ENCODE measurements at regions not wholly inside any gene's neighbourhood (a gene's known extent, or its start where the extent isn't known, plus 50 kb on each side); places are given as distances from the start of the nearest gene placed in this dataset.

DNA sequence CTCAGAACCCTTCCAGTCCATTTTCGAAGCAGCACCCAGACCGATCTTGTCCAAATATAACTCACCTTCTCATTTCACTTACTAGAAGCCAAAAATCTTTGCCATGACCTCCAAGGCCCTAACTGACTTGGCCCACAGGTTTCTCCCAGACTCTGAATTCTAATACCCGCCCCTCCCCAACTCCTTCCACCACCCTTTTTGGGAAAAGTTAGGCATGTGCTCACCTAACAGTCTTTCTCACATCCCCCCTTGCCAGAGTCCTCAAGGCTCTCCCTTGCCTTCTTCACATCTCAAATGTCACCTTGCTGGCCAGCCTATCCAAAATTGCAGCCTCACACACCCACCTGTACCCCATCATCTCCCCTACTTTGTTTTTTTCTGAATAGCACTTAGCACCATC lies 369.3 kb downstream of the NXPE2 start:
- no peak for DNase-seq

DNA sequence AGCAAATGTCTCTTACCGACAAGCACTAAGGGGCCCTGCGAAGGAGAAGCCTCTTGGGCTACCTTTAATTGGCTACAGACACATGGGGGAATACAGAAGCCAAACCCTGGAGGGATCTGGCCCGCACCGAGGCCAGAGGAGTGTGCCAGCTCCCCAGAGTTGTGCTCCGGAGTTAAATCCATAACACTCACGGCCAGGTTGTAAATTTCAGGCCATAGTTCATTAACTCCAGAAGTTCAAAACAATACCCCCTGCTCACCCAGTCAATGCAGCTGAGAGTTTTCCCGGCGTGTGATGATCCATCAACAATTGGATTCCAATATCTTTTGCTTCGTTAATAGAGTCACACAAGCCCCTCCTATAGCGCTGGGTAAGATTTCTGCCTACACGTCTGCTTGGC lies 371.5 kb downstream of the NXPE2 start:
- DNase-seq = no peak

- no peak for DNase-seq
Measured at GRCh38 chr11:115050756-115051155, 372.4 kb downstream of the NXPE2 start.

- no peak for DNase-seq
Measured at GRCh38 chr11:115051938-115052590, 373.7 kb downstream of the NXPE2 start.

DNA sequence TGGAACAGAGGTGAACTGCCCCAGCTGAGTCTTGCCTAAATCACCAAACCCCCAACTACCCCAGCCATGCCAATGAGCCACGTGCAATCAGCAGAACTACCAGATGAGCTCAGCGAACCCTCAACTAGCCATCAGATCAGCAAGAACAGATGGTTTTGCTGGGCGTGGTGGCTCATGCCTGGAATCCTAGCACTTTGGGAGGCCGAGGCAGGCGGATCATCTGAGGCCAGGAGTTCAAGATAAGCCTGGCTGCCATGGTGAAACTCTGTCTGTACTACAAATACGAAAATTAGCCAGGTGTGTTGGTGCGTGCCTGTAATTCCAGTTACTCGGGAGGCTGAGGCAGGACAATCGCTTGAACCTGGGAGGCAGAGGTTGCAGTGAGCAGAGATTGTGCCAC lies 374.3 kb downstream of the NXPE2 start:
- no peak for DNase-seq

GRCh38 chr11:115054570-115055538 lies 376.5 kb downstream of the NXPE2 start:
- no peak for DNase-seq

DNA sequence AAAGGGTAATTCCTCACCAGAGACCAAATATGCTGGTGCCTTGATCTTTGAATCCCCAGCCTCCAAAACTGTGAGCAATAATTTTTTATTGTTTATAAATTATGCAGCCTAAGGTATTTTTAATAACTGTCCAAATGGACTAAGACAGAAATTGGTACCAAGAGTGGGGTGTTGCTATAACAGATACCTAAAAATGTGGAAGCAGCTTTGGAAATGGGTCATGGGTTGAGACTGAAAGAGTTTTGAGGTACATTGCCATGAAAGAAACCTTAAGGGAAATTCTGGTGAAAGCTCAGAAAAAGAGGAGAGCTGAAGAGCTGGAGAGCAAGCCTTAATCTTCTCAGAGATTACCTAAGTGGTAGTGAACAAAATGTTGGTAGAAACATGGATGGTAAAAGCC lies 378.2 kb downstream of the NXPE2 start:
- no peak for DNase-seq

DNA sequence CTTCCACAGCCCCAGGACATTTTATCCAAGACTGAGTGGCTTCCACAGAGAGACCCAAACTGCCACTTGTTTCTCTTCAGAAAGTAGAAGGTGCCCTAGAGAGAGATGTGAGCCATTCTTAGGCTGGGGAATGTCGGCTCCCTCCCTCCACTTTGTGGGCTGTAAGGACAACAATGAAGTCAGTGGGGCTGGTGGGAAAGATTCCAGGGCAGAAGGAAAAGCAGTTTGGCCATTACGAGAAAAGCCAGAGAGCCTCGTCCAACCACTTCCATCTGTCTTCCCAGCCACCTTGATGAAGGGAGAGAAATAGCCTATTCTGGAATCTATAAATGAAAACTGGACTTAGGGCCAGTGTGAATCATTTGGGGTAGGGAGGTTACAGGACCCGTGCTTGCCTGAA lies 382.5 kb downstream of the NXPE2 start:
- DNase-seq = no peak

DNA sequence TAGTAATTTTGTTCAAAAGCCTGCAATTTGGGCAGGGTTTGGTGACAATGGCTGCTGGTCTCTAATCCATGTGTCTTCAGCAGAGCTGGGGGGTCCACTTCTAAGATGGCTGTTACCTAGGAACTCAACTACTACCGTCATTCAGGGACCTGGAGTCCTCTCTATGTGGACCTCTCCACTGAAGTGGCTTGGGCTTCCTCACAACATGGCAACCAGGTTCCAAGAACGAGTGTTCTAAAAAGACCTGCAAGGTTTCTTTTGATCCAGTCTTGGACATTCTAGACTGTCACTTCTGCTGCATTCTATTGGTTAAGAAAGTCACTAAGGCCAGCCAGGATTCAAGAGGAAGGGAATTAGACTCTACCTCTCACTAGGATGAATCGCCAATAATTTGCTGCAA lies 387.0 kb downstream of the NXPE2 start:
- DNase-seq = no peak

DNA sequence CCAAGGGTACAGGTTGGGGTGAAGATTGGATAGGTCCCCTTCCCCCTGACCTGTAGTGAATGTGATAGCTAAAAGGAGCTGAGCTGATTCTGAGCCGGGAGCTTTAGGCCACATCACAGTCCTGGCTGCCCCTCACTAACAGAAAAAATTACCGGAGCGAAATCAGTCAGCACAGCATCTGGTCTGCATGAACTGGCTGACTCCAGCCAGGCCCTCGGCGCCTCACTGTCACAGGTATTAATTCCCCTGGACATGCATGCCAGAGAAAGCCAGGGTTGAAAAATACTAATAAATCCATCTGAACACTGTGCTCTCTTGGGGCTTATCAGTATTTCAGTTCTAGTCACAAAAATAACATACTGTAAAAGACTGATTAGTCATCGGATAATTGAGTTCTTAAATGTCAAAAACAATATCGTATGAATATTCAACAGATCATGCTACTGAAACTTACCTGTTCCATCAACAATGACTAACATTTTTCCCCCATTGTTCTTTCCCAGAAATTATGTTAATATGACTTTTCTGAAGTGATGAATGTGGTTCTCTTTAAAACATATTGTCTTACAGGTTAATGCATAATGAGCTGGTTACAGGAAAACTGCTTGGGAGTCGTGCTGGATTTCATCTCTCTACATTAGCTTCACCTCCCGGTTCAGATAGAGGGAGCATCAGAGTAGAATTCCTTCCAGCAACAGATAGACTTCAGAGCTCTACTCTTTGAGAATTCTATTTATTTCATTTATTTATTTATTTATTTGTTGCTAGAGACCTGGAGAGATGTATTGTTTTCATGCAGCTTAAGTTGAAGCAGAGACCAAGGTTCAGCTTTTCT lies 387.7 kb downstream of the NXPE2 start:
- no peak for DNase-seq

DNA sequence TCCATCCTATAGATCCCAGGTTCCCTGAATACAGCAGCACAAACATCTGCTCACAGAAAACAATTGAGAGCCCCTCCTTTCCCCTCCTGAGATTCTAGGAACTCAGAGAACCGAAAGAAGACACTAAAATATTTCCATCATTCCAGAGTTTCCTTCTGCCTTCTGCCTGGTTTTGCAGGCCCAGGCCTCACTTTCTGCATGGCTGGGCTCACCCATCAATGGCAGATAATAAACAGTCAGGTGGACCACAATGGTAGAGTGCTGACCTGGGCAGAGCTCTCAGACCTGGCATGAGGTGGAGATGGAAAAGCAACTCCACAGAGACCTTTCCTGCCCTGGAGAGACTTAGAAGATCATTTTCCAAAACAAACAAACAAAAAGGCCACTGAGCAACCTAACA lies 389.1 kb downstream of the NXPE2 start:
- no peak for DNase-seq

DNA sequence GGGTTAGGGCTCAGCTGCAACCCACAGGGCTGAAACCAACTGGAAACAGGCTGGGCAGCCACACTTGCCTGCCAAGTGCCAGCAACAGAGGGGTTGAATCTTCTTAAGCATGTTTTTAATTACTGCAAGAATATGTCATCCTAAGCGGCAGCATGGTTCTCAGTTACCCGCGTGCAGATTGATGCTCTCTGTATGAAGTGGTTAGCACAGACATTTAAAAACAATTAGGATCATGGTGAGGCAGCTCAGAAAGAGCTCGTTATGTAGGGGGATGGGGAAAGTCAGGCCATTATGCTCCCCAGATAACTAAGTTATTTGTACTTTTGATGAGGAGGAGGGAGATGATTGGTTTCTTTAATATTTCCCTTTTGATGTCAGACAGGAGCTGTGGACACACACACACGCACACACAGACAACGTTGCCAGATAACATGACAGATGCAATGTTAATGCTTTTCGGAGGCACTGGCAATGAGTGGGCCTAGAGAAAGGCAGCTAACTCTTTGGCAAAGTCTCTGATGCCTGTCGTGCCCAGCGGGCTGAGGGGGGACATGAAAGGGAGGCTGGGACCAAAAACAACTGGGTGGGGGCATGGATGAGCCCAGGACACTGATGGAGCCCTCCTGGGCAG lies 389.7 kb downstream of the NXPE2 start:
- no peak for DNase-seq

DNA sequence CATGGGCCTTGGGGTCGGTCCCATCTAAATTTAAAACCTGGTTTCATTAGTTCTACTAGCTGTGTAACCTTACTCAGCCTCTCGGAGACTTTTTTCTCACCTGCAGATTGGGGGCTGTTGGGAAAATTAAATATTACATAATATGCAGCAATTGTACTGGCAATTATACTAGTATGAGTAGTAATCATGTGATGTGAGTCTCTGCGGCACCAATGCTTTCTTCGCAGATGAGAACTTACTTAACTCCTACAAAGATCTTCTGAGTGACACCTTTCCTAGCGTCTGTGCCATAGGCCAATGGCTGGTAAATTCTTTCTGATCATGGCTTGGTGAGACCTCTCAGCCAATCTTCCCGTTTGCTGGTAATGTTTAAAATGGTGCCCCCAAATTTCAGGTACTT lies 391.3 kb downstream of the NXPE2 start:
- DNase-seq = no peak

DNA sequence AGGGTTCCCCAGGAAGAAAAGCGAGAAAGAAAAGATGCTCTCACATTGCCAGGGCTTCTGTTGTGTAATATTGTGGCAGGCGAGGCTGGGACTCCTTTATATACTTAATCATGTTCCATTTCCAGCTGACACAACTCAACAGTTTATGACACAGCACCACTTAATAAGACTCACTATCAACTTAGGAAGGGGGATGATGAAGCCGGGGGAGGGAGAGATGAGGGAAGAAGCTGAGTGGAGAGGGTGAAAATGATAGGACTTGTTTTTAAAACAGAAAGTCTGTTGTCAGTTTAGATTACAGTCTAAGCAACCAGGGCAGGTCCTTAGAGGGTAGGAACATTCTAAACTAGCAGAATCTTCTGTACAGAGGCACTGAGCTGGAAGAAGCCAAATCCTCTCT lies 397.0 kb downstream of the NXPE2 start:
- DNase-seq = no peak

DNA sequence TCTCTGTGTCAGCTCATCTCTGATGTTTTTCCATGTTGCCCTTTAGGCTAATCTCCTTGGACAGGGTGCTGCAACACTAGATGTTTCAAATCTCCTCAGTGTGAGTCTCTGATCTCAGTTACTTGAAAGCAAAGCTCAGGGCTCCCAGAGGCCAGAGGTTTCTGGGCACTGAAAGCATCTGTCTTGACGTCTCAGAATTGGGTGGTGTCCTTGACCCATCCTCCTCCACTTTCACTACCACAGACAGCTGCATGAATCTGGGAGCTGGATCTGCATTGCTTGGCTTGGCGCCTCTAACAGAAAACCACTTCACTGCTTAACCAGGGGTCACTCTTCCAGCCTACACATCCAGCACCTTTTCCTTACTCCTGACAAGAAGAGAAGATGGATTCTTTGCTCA lies 399.4 kb downstream of the NXPE2 start:
- no peak for DNase-seq

DNA sequence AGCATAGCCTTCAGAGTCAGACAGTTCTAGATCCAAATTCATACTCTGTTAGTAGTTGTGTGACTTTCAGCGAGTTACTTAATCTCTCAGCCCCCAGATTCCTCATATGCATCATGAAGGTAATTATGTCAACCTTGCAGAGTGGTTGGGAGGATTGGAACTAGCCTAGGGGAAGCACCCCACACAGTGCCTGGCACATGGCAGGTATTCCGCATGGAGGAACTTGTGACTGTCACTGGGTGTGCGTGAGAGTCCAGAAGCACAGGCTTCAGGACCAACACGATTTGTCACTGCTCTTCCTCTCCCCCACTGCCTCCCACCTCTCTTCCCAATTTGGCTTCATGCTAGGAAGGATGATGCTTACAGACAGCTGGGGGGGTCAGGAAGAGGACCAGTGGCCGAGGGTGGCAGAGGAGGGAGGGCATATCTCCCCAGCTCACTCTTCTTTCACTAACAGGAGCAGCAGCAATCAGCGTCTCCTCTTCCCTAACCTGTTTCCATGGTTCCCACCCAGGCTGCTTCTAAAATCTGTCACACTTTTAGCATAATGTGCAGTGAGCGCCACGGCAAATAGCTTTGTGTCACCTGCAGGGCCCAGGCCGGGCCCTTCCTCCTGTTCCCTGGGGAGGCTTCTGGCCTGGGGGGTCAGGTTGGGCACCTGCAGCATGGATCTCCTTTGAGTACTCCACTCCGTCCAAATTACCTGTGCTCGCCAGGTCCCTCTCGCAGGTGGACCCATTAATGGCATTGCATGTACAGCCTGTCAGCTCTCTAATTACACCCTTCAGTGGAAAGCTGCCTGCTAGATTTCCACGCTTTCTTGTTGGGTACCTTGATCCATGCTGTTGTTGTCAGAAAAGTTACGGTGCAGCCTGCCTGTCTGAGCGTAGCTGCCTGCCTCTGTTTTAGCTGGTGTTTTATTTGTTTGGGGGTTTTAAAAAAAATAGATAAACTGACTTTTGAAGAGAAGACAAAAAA lies 400.4 kb downstream of the NXPE2 start:
- DNase-seq = no peak

DNA sequence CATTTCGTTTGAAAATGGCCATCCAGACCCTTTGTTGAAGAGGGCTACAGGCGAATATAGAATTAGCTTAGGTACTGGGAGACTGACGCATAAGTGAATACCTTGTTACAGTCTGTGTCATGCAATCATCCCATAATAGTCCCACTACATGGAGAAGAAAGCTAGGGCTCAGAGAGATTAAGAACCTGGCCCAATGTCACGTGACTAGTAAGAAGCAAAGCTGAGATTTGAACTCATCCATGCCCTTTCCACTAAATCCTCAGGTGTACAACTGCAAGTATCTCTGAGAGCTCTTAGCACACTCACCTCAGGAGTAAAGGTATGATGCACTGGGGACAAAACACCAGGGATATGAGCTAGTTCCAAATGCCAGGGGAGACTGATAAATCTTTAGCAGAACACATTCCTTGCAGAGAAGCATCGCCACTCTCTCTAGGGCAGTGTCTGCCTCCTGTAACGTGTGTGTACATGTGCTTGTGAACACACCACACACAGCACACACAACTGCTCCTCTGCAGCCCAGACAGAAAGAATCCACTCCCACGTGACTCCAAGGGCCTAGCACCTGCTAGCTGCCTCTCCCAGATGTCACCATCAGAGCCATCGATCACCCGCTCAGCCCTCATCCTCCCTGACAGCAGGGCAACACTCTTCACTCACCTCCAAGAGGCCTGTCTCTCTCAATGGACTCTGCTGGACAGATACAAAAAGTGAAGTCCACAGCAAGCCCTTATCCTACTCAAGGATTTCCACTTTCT lies 402.8 kb downstream of the NXPE2 start:
- DNase-seq = no peak

DNA sequence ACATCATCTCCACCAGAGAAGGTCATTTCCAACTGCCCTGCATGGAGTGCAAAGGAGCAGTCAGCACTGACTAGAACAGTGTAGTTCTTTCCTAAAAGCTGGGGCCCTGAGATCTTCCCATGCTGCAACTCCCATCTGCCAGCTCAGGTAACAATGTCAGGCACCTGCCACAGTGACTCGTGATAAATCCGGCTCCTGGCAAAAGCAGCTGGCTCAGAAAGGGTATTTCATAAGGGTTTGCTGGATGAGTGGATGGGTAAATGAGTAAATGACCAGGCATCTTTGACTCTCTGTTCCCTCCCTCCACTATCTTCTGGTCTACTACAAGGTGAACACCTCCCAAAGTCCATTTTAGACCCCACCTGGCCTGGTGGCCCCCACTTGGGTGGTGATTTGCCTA lies 403.6 kb downstream of the NXPE2 start:
- no peak for DNase-seq

DNA sequence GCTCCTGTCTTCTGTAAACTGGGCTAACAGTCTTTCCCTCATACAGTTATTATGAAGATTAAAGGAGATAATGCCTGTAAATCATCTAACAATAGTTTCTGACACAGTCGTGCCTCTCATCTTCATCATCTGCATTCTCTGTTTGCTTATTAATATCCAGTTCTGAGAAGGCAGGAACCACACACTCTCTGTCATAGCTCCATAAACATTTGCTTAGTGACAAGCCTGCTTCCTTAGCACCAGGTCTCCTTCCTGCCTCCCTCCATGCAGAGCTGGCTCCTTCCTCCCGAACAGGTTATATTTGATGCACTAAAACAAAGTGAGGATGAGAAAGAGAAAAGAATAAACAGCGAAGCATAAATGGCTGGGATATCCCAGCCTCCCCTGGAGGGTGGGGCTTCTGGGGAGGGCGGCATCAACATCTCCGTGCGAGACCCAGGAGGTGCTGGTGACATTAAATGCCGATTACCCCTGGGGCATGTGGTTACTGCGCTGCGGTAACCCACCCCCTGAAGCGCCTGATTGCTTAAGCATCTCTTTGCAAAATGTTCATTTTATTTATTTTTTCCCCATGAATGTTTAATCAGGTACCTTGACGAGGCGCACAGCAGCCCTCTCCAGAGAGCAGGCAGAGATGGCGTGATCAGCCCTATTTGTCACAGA lies 404.9 kb downstream of the NXPE2 start:
- DNase-seq = no peak

DNA sequence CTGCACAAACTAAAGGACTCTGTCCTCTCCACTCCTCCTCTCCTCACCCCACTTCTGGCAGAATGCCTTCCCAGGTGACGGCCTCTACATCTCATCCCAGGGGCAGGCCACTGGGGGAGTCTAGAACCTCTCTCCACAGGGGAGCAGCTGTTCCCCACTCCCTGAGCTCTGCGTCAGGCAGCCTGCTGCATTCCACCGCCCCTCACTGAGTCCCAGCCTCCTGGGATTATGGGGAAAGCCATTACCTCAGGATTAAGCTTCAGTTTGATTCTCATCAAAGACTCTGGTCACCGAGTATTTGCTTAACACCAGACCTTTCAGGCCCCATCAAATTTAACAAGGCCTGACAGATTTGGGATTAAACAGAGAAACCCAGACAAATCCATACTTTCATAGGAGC lies 405.9 kb downstream of the NXPE2 start:
- DNase-seq = no peak

All from activated CD4-positive, alpha-beta T cell treated with anti-CD3 and anti-CD28 coated beads, Interleukin-2, amount 50 U/mL, for 48 hours (primary cell).